Fibroblast of lung (primary cell): ENCODE measurements at regions not wholly inside any gene's neighbourhood (a gene's known extent, or its start where the extent isn't known, plus 50 kb on each side); places are given as distances from the start of the nearest gene placed in this dataset.

ENCODE experiments used
- CTCF ChIP-seq, 2 donors: IDR thresholded peaks in 1 of 2; conservative IDR thresholded peaks in 1 of 2; 1 replicate in 1 of 2; 2 replicates in 1 of 2; pipeline ENCODE4 v1.5.1; 2011 to 2012; ENCODE audit warnings: low read length in 2 of 2, control low read depth in 1 of 2, inconsistent platforms in 1 of 2, low read depth in 1 of 2, mild to moderate bottlenecking in 1 of 2
- EZH2 ChIP-seq: IDR thresholded peaks from 2 replicates; pipeline ENCODE4 v1.5.1; 2012; ENCODE audit warnings: low read length, control low read depth, mild to moderate bottlenecking; ENCODE audit errors: missing control alignments

- TF ChIP-seq CTCF (conservative IDR thresholded peaks at IDR 0.05 in 1 of 2, IDR thresholded peaks at IDR 0.05 in 1 of 2; ENCODE audit: low read depth in 1 of 2, low read length in 2 of 2), result no peak
- no peak for TF ChIP-seq EZH2
Measured at GRCh38 chr13:81664872-81665271, 1323.9 kb upstream of the SPRY2 start.
